GM21528 (cell line): ENCODE measurements at regions not wholly inside any gene's neighbourhood (a gene's known extent, or its start where the extent isn't known, plus 50 kb on each side); places are given as distances from the start of the nearest gene placed in this dataset.

ENCODE experiments used
- ATAC-seq: cut with Tn5 transposase; IDR thresholded peaks from one replicate; pipeline ENCODE4 v1.9.1; 2021; ENCODE audit warnings: mild to moderate bottlenecking, moderate library complexity; ENCODE audit not compliant: unreplicated experiment, low FRiP score

- no peak for ATAC-seq
Measured at GRCh38 chr3:132265488-132265887, 51.7 kb upstream of the ACP3 start.

DNA sequence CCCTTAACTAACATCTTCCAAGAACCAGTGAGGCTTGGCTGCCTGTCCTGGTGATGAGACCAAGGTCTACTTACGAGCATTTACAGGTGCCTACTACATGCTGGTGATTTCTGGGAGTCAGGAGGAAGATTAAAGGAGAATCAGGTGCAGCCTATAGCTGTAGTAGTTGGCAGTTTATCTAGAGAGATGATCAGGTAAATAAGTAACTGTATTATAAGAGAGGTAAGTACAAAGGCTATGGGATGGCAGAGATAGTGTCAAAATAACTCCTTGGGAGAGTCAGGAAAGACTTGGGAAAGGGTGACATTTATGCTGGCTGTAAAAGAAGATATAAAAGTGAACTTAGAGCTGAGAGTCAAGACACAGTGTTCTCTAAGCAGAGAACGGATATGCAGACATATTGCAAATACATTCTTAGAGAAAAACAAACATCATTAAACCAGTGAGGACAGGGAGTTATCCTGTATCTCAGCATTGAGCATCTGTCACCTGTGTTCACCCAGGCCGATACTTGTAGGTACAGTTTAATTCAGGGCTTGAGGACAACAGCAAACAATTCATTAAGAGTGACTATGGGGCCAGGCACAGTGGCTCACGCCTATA is 49.7 kb upstream of the ACP3 start:
- ATAC-seq, result no peak
